ENCODE measurements at regions not wholly inside any gene's neighbourhood (a gene's known extent, or its start where the extent isn't known, plus 50 kb on each side); places are given as distances from the start of the nearest gene placed in this dataset.

GRCh38 chr1:199044191-199044590 is 405.4 kb downstream of the PTPRC start:
- no peak for TF ChIP-seq CTCF (IDR thresholded peaks at IDR 0.05; ENCODE audit: low read depth, low read length)
- no peak for TF ChIP-seq EZH2phosphoT487 (IDR thresholded peaks at IDR 0.05; ENCODE audit: low read depth)

Measured in OCI-LY3 (cell line).